ENCODE measurements at regions not wholly inside any gene's neighbourhood (a gene's known extent, or its start where the extent isn't known, plus 50 kb on each side); places are given as distances from the start of the nearest gene placed in this dataset.

DNA sequence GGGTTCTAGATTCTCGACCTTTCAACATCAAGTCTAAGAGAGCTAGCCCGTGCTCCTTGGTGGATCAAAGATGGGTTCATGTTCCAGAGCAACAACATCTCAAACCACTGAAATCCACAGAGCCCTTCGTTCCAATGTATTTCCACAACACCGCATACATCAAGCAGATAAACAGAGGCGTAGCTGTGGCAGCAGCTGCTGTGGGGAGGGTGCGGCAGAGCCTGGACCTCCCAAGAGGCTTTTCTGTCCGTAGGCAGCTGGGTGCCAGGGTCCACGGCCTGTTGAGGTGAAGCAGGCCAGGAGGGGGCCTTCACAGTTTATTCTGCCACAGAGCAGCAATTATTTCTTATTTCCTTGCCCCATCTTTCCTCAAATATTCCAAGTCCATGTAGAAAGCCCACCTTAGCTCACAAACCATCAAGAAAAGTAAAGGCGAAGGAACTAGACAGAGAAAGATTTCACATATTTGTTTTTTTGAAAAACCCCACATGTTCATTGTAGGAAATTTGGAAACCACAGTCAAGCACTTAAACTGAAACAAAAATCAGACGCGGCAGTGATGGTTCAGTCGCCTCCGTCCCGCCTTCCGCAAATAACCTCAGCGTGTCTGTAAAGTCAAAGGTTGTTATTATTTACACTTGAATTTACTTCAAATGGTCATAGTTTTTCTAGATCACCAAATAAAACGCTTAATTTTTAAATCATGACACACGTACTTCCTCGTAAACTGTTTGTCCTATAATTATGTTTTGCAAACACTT is 144.6 kb upstream of the FOXF1 start:
- H3K4me3 ChIP-seq (ENCODE audit: low read length), result no peak overlapping the region
- no peak for DNase-seq (ENCODE audit: low read depth)
- TF ChIP-seq, protein P1, sequence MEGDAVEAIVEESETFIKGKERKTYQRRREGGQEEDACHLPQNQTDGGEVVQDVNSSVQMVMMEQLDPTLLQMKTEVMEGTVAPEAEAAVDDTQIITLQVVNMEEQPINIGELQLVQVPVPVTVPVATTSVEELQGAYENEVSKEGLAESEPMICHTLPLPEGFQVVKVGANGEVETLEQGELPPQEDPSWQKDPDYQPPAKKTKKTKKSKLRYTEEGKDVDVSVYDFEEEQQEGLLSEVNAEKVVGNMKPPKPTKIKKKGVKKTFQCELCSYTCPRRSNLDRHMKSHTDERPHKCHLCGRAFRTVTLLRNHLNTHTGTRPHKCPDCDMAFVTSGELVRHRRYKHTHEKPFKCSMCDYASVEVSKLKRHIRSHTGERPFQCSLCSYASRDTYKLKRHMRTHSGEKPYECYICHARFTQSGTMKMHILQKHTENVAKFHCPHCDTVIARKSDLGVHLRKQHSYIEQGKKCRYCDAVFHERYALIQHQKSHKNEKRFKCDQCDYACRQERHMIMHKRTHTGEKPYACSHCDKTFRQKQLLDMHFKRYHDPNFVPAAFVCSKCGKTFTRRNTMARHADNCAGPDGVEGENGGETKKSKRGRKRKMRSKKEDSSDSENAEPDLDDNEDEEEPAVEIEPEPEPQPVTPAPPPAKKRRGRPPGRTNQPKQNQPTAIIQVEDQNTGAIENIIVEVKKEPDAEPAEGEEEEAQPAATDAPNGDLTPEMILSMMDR (conservative IDR thresholded peaks at IDR 0.05; ENCODE audit: low read length), result no peak

DNA sequence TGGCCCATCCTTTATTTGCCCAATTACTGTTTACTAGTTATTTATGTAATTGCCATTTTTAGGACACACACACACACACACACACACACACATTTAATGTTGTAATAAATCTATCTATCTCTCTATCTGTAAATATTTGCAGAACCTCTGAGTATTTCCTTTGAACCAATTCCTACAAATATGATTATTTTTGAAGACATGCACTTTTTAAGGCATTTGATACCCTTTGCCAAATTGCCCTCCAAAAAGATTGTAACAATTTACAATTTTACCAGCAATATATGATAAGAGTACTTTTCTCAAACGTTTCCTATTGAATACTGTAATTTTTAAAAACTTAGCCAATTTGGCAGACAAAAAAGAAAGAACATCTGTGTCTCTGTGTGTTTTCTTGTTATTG is 143.8 kb upstream of the FOXF1 start:
- TF ChIP-seq, protein P1 (conservative IDR thresholded peaks at IDR 0.05; ENCODE audit: low read length), result no peak
- H3K4me3 ChIP-seq (ENCODE audit: low read length), result no peak overlapping the region
- DNase-seq (ENCODE audit: low read depth), result no peak

DNA sequence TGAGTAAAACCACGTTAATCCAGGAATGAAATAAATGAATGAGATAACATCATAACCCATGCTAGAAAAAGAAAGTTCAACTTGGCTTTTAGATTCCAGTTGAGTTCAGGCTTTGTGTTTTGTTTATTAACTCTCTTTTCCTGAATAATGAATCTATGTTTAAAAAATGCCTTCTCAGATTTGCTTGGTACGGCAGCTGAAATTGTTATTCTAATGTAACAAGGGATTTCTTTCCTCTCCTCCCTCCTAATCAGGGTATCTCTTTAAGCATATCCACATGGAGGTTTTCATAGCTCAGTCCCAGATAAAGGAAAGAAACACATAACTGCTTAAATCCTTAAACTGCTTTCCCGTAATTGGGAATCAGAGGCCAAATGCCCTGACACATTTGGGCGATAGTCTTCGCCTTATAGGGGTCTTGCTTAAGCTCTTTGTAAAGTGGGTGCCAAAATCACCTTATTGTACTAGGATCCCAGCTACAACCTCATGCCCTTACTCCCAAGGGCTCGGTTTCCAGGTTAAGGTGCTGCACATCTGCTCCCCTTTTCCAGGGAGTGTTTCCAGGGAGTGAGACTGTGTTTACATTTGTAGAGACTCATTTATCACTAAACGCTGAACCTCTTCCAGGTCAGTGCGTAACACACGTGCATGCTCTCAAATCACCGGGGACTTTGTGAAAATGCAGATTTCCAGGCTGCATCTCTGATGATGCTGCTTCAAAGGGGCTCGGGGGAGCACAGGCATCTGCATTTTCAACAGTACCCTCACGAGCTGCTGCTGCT is 142.8 kb upstream of the FOXF1 start:
- no peak for DNase-seq (ENCODE audit: low read depth)
- TF ChIP-seq, protein P1 (conservative IDR thresholded peaks at IDR 0.05; ENCODE audit: low read length), result no peak
- H3K4me3 ChIP-seq (ENCODE audit: low read length), result no peak overlapping the region

DNA sequence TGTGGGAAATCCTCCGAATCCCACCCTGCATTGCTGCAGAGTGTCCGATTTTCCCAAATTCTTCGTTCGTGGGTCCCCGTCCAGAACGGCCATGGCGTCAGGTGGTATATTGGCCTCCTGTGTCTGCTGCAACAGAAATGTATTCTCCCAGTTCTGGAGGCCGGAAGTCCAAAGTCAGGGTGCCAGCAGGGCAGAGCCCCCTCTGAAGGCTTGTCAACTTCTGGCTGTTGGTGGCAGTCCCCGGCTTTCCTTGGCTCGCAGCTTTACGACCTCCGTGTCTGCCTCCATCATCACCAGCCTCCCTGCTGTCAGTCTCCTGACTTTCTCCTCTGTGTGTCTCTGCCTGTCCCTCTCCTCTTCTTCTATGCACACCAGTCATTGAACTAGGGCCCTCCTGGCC is 142.1 kb upstream of the FOXF1 start:
- TF ChIP-seq, protein P1 (conservative IDR thresholded peaks at IDR 0.05; ENCODE audit: low read length), result no peak
- no peak overlapping the region for H3K4me3 ChIP-seq (ENCODE audit: low read length)
- DNase-seq (ENCODE audit: low read depth), result no peak

DNA sequence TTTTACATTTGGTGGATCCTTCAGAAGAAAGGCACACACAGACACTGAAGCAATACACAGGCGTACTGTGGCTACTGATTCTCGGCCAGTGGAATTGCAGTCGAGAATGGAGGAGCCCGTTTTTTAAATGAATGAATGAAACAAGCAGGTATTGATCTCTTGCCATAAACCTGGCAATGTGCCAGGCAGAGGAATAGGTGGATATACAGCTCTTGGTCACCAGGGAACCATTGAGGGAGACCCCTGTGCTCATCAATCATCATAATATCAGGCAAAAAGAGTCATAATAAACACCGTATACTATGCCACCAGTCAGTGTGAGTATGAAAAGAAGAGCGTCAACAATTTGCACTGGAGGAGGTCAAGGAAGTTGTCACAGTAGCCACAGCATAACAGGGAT is 140.3 kb upstream of the FOXF1 start:
- TF ChIP-seq, protein P1 (conservative IDR thresholded peaks at IDR 0.05; ENCODE audit: low read length), result no peak
- no peak overlapping the region for H3K4me3 ChIP-seq (ENCODE audit: low read length)
- DNase-seq (ENCODE audit: low read depth), result no peak

DNA sequence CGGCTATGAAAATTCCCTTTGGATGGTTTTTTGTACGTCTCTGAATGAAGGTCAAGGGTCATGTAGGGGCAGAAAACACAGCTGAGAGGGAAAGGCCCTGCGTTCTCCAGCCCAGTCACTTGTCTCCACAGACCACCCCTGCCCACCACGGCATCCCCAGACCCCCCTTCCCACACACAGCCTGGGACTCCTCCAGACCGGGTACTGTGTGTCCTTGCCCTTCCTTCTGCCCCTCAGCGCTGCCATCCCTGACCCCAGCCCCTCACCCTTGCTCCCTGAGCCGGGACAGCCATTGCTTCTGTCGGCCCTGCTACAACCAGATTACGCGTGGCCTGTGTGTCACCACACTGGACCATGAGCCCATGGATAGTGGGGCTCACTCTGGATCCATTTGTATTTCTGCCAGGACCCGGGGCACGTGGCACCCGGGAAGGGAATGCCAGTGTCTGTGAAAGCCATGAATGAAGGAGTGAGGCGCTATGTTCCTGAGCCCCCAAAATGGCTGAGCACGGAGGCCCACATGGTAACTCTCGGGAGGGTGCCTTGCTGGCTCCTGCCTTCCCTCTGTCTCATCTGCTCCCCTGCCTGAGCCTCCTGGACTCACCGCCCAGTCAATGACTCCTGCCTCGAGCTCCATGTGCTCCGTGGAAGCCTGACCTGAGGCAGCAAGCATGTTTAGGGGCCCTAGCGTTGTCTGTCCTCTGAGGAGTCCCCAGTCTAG is 139.1 kb upstream of the FOXF1 start:
- no peak overlapping the region for H3K4me3 ChIP-seq (ENCODE audit: low read length)
- no peak for DNase-seq (ENCODE audit: low read depth)
- TF ChIP-seq, protein P1 (conservative IDR thresholded peaks at IDR 0.05; ENCODE audit: low read length), result no peak
